Prostate gland (tissue), 2 donors: ENCODE measurements at regions not wholly inside any gene's neighbourhood (a gene's known extent, or its start where the extent isn't known, plus 50 kb on each side); places are given as distances from the start of the nearest gene placed in this dataset.

Source experiments
- DNase-seq: peaks from one replicate; pipeline ENCODE4 v3.0.0-alpha.2; 2019; ENCODE audit warnings: low spot score
- H3K27ac ChIP-seq, 2 donors: fragments of 200-600 bp; sonication (generic); 2 replicates each; pipeline ENCODE4 v1.5.1; 2017 to 2019
- H3K27me3 ChIP-seq: fragments of 200-600 bp; sonication (generic); replicated peaks from 2 replicates; pipeline ENCODE4 v1.5.1; 2019; ENCODE audit not compliant: insufficient read depth
- H3K36me3 ChIP-seq, 2 donors: fragments of 200-600 bp; sonication (generic); 1 replicate in 1 of 2; 2 replicates in 1 of 2; pipeline versions ENCODE4 v1.5.1 to v1.8.1; 2017 to 2019
- H3K4me1 ChIP-seq: fragments of 200-600 bp; sonication (generic); replicated peaks from 2 replicates; pipeline ENCODE4 v1.5.1; 2019
- H3K4me3 ChIP-seq, 2 donors: fragments of 200-600 bp; sonication (generic); 2 replicates each; pipeline ENCODE4 v1.5.1; 2017 to 2019
- H3K9me3 ChIP-seq: fragments of 200-600 bp; sonication (generic); 2 replicates; pipeline ENCODE4 v1.5.1; 2017
- CTCF ChIP-seq, 4 experiments: fragments of 200-600 bp in 2 of 4; fragments of 450-650 bp in 2 of 4; sonication (generic) in 2 of 4; IDR thresholded peaks; 1 replicate in 3 of 4; 2 replicates in 1 of 4; pipeline ENCODE4 v1.5.1; 2016 to 2019; ENCODE audit warnings: antibody characterized with exemption in 4 of 4, mild to moderate bottlenecking in 2 of 4, moderate library complexity in 2 of 4
- POLR2A ChIP-seq: fragments of 450-650 bp; IDR thresholded peaks from one replicate; pipeline ENCODE4 v1.6.1; 2016; ENCODE audit warnings: antibody characterized with exemption, mild to moderate bottlenecking
- POLR2AphosphoS5 ChIP-seq: sonication (generic); formaldehyde crosslinking; IDR thresholded peaks from one replicate; pipeline ENCODE4 v1.6.1; 2017; ENCODE audit warnings: antibody characterized with exemption
- WGBS: methylation state at CpG from one replicate; pipeline ENCODE4 v1.1.5; 2018; 5-methylcytosine and 5-hydroxymethylcytosine counted together
- intact Hi-C: fragments of 100-400 bp; cut with DNase I; formaldehyde crosslinking; loops from one replicate; pipeline ENCODE4 v1.14.2; 2022

GRCh38 chr1:38261574-38261973, 215.0 kb upstream of the POU3F1 start:
- intact Hi-C loops: no loop called here
- Histone ChIP-seq H3K27me3 (peaks cover 3% of the 10 kb centered on the region), H3K4me3 (no peak overlapping the region), H3K36me3 (no peaks in the 10 kb centered on the region), H3K4me1 (no peaks in the 10 kb centered on the region), H3K9me3 (no peaks in the 10 kb centered on the region), H3K27ac (no peak overlapping the region)
- TF ChIP-seq POLR2AphosphoS5: no peak
- no peak for TF ChIP-seq POLR2A
- no peak for TF ChIP-seq CTCF (IDR thresholded peaks at IDR 0.05)
- no peak for DNase-seq
- 93% methylated on average over 4 of the region's 4 CpGs for WGBS

- H3K4me3 ChIP-seq: no peak overlapping the region
- no peaks in the 10 kb centered on the region for H3K9me3 ChIP-seq
- WGBS: 71% methylated on average over 16 of the region's 16 CpGs
- H3K27ac ChIP-seq: no peak overlapping the region
- no peak for DNase-seq
- no peaks in the 10 kb centered on the region for H3K36me3 ChIP-seq
- H3K4me1 ChIP-seq: no peaks in the 10 kb centered on the region
- no peak for TF ChIP-seq POLR2AphosphoS5
- no peak for TF ChIP-seq CTCF (IDR thresholded peaks at IDR 0.05)
- TF ChIP-seq POLR2A: no peak
- intact Hi-C loops: no loop called here
- no peaks in the 10 kb centered on the region for H3K27me3 ChIP-seq
These were observed 211.6 kb upstream of the POU3F1 start for GRCh38 chr1:38258085-38258627.

GRCh38 chr1:38257374-38257773, 210.8 kb upstream of the POU3F1 start:
- Histone ChIP-seq H3K9me3 (no peaks in the 10 kb centered on the region), H3K4me3 (no peak overlapping the region), H3K4me1 (no peaks in the 10 kb centered on the region), H3K36me3 (no peaks in the 10 kb centered on the region), H3K27me3 (no peaks in the 10 kb centered on the region), H3K27ac (no peak overlapping the region)
- intact Hi-C loops: no loop called here
- no peak for TF ChIP-seq POLR2A
- TF ChIP-seq POLR2AphosphoS5: no peak
- no peak for TF ChIP-seq CTCF (IDR thresholded peaks at IDR 0.05)
- DNase-seq: no peak
- 78% methylated on average over 6 of the region's 6 CpGs for WGBS

GRCh38 chr1:38256072-38256471, 209.5 kb upstream of the POU3F1 start:
- no peak overlapping the region for H3K27ac ChIP-seq
- TF ChIP-seq POLR2AphosphoS5: no peak
- no peak for TF ChIP-seq CTCF (IDR thresholded peaks at IDR 0.05)
- TF ChIP-seq POLR2A: no peak
- intact Hi-C loops: no loop called here
- H3K36me3 ChIP-seq: no peaks in the 10 kb centered on the region
- no peaks in the 10 kb centered on the region for H3K27me3 ChIP-seq
- H3K9me3 ChIP-seq: no peaks in the 10 kb centered on the region
- 32% methylated on average over 9 of the region's 9 CpGs for WGBS
- no peak overlapping the region for H3K4me3 ChIP-seq
- DNase-seq: no peak
- no peaks in the 10 kb centered on the region for H3K4me1 ChIP-seq

GRCh38 chr1:38253314-38253713, 206.7 kb upstream of the POU3F1 start:
- DNase-seq: no peak
- intact Hi-C loops: no loop called here
- Histone ChIP-seq H3K27me3 (no peaks in the 10 kb centered on the region), H3K9me3 (no peaks in the 10 kb centered on the region), H3K36me3 (no peaks in the 10 kb centered on the region), H3K4me3 (no peak overlapping the region), H3K4me1 (no peaks in the 10 kb centered on the region), H3K27ac (no peak overlapping the region)
- TF ChIP-seq POLR2A (no peak), CTCF (IDR thresholded peaks at IDR 0.05) (no peak), POLR2AphosphoS5 (no peak)
- 79% methylated on average over 2 of the region's 2 CpGs for WGBS
